Esophagus squamous epithelium (tissue), 4 donors: ENCODE measurements at regions not wholly inside any gene's neighbourhood (a gene's known extent, or its start where the extent isn't known, plus 50 kb on each side); places are given as distances from the start of the nearest gene placed in this dataset.

Source experiments
- POLR2A ChIP-seq, 4 donors: fragments of 450-650 bp; IDR thresholded peaks; one replicate each; pipeline ENCODE4 v1.6.1; 2017; ENCODE audit warnings: antibody characterized with exemption in 4 of 4, mild to moderate bottlenecking in 4 of 4, moderate library complexity in 3 of 4
- TF ChIP-seq, protein P1 (sequence below), 6 experiments: fragments of 450-650 bp in 4 of 6; fragments of 200-600 bp in 2 of 6; sonication (generic) in 2 of 6; IDR thresholded peaks; one replicate each; pipeline ENCODE4 v1.5.1; 2016 to 2019; ENCODE audit warnings: antibody characterized with exemption in 6 of 6, mild to moderate bottlenecking in 4 of 6, moderate library complexity in 4 of 6

DNA sequence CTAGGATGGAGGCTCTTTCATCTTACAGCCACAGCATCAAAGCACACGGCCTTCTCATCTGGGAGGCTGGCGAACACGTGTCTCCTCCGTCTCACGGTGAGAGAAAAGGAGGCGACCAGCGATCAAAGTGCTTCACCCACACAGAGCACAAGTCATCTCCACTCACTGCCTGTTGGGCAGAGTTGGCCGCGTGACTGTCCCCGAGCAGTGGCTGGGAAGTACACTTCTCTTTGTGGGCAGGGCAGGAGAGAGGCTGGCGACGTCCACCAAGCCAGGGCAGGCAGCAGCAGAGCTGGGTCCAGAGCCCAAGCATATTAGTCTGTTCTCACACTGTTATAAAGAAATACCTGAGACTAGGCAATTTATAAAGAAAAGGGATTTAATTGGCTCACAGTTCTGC, 64.1 kb upstream of the FOXC1 start:
- TF ChIP-seq, protein P1, sequence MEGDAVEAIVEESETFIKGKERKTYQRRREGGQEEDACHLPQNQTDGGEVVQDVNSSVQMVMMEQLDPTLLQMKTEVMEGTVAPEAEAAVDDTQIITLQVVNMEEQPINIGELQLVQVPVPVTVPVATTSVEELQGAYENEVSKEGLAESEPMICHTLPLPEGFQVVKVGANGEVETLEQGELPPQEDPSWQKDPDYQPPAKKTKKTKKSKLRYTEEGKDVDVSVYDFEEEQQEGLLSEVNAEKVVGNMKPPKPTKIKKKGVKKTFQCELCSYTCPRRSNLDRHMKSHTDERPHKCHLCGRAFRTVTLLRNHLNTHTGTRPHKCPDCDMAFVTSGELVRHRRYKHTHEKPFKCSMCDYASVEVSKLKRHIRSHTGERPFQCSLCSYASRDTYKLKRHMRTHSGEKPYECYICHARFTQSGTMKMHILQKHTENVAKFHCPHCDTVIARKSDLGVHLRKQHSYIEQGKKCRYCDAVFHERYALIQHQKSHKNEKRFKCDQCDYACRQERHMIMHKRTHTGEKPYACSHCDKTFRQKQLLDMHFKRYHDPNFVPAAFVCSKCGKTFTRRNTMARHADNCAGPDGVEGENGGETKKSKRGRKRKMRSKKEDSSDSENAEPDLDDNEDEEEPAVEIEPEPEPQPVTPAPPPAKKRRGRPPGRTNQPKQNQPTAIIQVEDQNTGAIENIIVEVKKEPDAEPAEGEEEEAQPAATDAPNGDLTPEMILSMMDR (IDR thresholded peaks at IDR 0.05) = no peak
- TF ChIP-seq POLR2A (IDR thresholded peaks at IDR 0.05) = no peak
